ENCODE measurements at regions not wholly inside any gene's neighbourhood (a gene's known extent, or its start where the extent isn't known, plus 50 kb on each side); places are given as distances from the start of the nearest gene placed in this dataset.

- DNase-seq (no peak), ATAC-seq (ENCODE audit: insufficient read depth, low read depth) (no peak)
- Histone ChIP-seq H3K9me3 (ENCODE audit: insufficient read depth, low read length, severe bottlenecking) (no peaks in the 10 kb centered on the region), H4K20me1 (ENCODE audit: insufficient read depth, low read length) (no peaks in the 10 kb centered on the region), H3K79me2 (ENCODE audit: insufficient read depth, low read length) (no peaks in the 10 kb centered on the region), H2AFZ (ENCODE audit: low read depth, low read length) (no peak overlapping the region), H3K9ac (ENCODE audit: low read depth, low read length) (no peak overlapping the region), H3K4me1 (ENCODE audit: insufficient read depth, low read length) (no peaks in the 10 kb centered on the region), H3K27ac (ENCODE audit: low read length) (no peak overlapping the region), H3K36me3 (ENCODE audit: insufficient read depth, low read length) (no peaks in the 10 kb centered on the region), H3K4me3 (ENCODE audit: low read depth in 1 of 2, low read length in 2 of 2) (no peak overlapping the region), H3K4me2 (ENCODE audit: insufficient read depth, low read length) (no peak overlapping the region), H3K27me3 (ENCODE audit: insufficient read depth, low read length, poor library complexity) (no peaks in the 10 kb centered on the region)
- no peak for TF ChIP-seq EZH2 (IDR thresholded peaks at IDR 0.05; ENCODE audit: borderline replicate concordance, low read depth, low read length, severe bottlenecking)
- no peak for TF ChIP-seq CTCF (IDR thresholded peaks at IDR 0.05; ENCODE audit: borderline replicate concordance, extremely low read depth, low read length, poor library complexity, severe bottlenecking)
Measured at GRCh38 chr14:82390586-82390985, 856.9 kb upstream of the SEL1L start.

GRCh38 chr14:82394916-82395315 lies 861.3 kb upstream of the SEL1L start:
- no peak for TF ChIP-seq EZH2 (IDR thresholded peaks at IDR 0.05; ENCODE audit: borderline replicate concordance, low read depth, low read length, severe bottlenecking)
- TF ChIP-seq CTCF (IDR thresholded peaks at IDR 0.05; ENCODE audit: borderline replicate concordance, extremely low read depth, low read length, poor library complexity, severe bottlenecking), result no peak
- Histone ChIP-seq H3K27ac (ENCODE audit: low read length) (no peak overlapping the region), H3K36me3 (ENCODE audit: insufficient read depth, low read length) (no peaks in the 10 kb centered on the region), H4K20me1 (ENCODE audit: insufficient read depth, low read length) (no peaks in the 10 kb centered on the region), H3K9ac (ENCODE audit: low read depth, low read length) (no peak overlapping the region), H3K9me3 (ENCODE audit: insufficient read depth, low read length, severe bottlenecking) (no peaks in the 10 kb centered on the region), H3K4me1 (ENCODE audit: insufficient read depth, low read length) (no peaks in the 10 kb centered on the region), H2AFZ (ENCODE audit: low read depth, low read length) (no peak overlapping the region), H3K4me2 (ENCODE audit: insufficient read depth, low read length) (no peak overlapping the region), H3K79me2 (ENCODE audit: insufficient read depth, low read length) (no peaks in the 10 kb centered on the region), H3K27me3 (ENCODE audit: insufficient read depth, low read length, poor library complexity) (no peaks in the 10 kb centered on the region), H3K4me3 (ENCODE audit: low read depth in 1 of 2, low read length in 2 of 2) (no peak overlapping the region)
- ATAC-seq (ENCODE audit: insufficient read depth, low read depth), result no peak
- no peak for DNase-seq

- Histone ChIP-seq H3K27me3 (ENCODE audit: insufficient read depth, low read length, poor library complexity) (no peaks in the 10 kb centered on the region), H3K27ac (ENCODE audit: low read length) (no peak overlapping the region), H3K4me3 (ENCODE audit: low read depth in 1 of 2, low read length in 2 of 2) (no peak overlapping the region), H4K20me1 (ENCODE audit: insufficient read depth, low read length) (no peaks in the 10 kb centered on the region), H3K36me3 (ENCODE audit: insufficient read depth, low read length) (no peaks in the 10 kb centered on the region), H3K79me2 (ENCODE audit: insufficient read depth, low read length) (no peaks in the 10 kb centered on the region), H3K9ac (ENCODE audit: low read depth, low read length) (no peak overlapping the region), H3K4me1 (ENCODE audit: insufficient read depth, low read length) (no peaks in the 10 kb centered on the region), H3K4me2 (ENCODE audit: insufficient read depth, low read length) (no peak overlapping the region), H2AFZ (ENCODE audit: low read depth, low read length) (no peak overlapping the region), H3K9me3 (ENCODE audit: insufficient read depth, low read length, severe bottlenecking) (no peaks in the 10 kb centered on the region)
- no peak for ATAC-seq (ENCODE audit: insufficient read depth, low read depth)
- TF ChIP-seq CTCF (IDR thresholded peaks at IDR 0.05; ENCODE audit: borderline replicate concordance, extremely low read depth, low read length, poor library complexity, severe bottlenecking) (no peak), EZH2 (IDR thresholded peaks at IDR 0.05; ENCODE audit: borderline replicate concordance, low read depth, low read length, severe bottlenecking) (no peak)
- no peak for DNase-seq
Measured at GRCh38 chr14:82398256-82398655, 864.6 kb upstream of the SEL1L start.

GRCh38 chr14:82403987-82404386 lies 870.3 kb upstream of the SEL1L start:
- Histone ChIP-seq H3K4me1 (ENCODE audit: insufficient read depth, low read length) (no peaks in the 10 kb centered on the region), H3K27me3 (ENCODE audit: insufficient read depth, low read length, poor library complexity) (no peaks in the 10 kb centered on the region), H2AFZ (ENCODE audit: low read depth, low read length) (no peak overlapping the region), H3K79me2 (ENCODE audit: insufficient read depth, low read length) (no peaks in the 10 kb centered on the region), H3K9me3 (ENCODE audit: insufficient read depth, low read length, severe bottlenecking) (no peaks in the 10 kb centered on the region), H4K20me1 (ENCODE audit: insufficient read depth, low read length) (no peaks in the 10 kb centered on the region), H3K9ac (ENCODE audit: low read depth, low read length) (no peak overlapping the region), H3K4me3 (ENCODE audit: low read depth in 1 of 2, low read length in 2 of 2) (no peak overlapping the region), H3K27ac (ENCODE audit: low read length) (no peak overlapping the region), H3K4me2 (ENCODE audit: insufficient read depth, low read length) (no peak overlapping the region), H3K36me3 (ENCODE audit: insufficient read depth, low read length) (no peaks in the 10 kb centered on the region)
- TF ChIP-seq EZH2 (IDR thresholded peaks at IDR 0.05; ENCODE audit: borderline replicate concordance, low read depth, low read length, severe bottlenecking) (no peak), CTCF (IDR thresholded peaks at IDR 0.05; ENCODE audit: borderline replicate concordance, extremely low read depth, low read length, poor library complexity, severe bottlenecking) (no peak)
- no peak for ATAC-seq (ENCODE audit: insufficient read depth, low read depth)
- no peak for DNase-seq

Data from DND-41 (cell line).